GM21381 (cell line): ENCODE measurements at regions not wholly inside any gene's neighbourhood (a gene's known extent, or its start where the extent isn't known, plus 50 kb on each side); places are given as distances from the start of the nearest gene placed in this dataset.
"Not testable (repeated sequence)": the region's sequence is repeated elsewhere in the genome, so short reads cannot be mapped to it uniquely, and the experiment has no call there.

Experiments
- ATAC-seq: cut with Tn5 transposase; IDR thresholded peaks from one replicate; pipeline ENCODE4 v1.9.1; 2021; ENCODE audit warnings: mild to moderate bottlenecking, moderate library complexity; ENCODE audit not compliant: unreplicated experiment

GRCh38 chr2:111598944-111599343, 285.0 kb downstream of the ANAPC1 start:
- not testable (repeated sequence) for ATAC-seq

- not testable (repeated sequence) for ATAC-seq
These were observed 281.7 kb downstream of the ANAPC1 start for GRCh38 chr2:111602259-111602658.

GRCh38 chr2:111605798-111606197, 278.2 kb downstream of the ANAPC1 start:
- not testable (repeated sequence) for ATAC-seq

DNA sequence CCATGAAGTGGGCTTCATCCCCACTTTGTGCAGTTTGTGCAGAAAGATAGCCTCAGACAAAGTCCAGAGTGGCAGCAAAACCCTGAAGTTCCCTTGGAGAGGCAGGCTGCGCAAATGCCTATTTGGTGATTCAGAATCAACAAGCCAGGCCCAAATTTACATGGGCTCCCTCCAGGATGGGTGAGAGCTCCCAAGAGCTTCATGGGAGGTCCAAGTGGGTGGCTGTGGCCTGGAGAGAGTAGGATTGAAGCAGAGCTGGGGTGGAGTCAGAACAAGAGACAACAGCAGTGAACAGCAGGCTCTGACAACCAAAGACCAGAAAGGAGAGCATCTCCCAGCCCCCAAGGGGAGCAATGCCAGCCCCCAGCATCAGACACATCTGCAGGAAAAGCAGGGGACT, 277.4 kb downstream of the ANAPC1 start:
- ATAC-seq: not testable (repeated sequence)

GRCh38 chr2:111609146-111609844, 274.7 kb downstream of the ANAPC1 start:
- ATAC-seq: not testable (repeated sequence)

- not testable (repeated sequence) for ATAC-seq
These were observed 274.0 kb downstream of the ANAPC1 start for GRCh38 chr2:111610035-111610434.

- no peak for ATAC-seq
These were observed 267.3 kb downstream of the ANAPC1 start for GRCh38 chr2:111616651-111617218.

DNA sequence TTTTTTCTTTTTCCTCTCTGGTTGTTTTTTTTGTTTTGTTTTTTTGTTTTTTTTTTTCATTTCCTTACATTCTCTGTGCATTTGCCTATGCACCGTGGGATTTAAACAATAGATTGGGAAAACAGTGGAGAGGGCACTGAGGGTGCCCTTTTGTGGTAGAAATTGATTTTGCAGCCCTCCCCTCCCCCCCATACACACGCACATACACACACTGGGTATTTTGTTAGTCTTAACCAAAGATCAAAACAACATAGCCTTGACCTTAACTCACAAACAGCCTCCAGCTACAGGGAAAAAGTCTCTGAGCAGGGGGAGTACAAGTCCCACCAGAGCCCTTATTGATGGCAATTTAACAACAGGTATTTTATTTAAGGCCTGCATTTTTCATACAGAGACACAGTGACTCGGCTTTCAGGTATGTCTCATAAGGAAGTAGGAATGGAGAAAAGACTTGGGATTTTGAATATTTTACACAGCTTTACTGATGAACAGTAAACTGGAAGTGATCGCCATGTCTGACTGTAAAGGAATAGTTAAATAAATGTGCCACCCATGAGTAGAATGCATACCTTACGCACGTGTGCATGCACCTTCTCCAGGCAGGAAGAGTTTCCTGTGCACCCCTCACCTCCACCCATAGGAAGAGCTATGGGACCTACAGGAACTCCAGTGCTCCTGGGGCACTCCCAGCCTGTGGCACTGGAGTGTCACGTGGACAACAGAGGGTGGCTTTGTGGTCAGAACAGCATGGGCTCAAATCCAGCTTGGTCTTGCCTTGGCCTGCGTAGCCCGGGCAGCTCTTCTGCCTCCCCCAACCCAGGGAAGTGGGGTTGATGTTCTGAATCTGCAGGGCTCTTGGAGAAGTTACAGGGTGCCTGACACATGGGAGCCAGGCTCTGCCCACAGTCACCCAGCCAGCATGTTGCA, 266.4 kb downstream of the ANAPC1 start:
- ATAC-seq: no peak

GRCh38 chr2:111618226-111618977, 265.6 kb downstream of the ANAPC1 start:
- no peak for ATAC-seq

DNA sequence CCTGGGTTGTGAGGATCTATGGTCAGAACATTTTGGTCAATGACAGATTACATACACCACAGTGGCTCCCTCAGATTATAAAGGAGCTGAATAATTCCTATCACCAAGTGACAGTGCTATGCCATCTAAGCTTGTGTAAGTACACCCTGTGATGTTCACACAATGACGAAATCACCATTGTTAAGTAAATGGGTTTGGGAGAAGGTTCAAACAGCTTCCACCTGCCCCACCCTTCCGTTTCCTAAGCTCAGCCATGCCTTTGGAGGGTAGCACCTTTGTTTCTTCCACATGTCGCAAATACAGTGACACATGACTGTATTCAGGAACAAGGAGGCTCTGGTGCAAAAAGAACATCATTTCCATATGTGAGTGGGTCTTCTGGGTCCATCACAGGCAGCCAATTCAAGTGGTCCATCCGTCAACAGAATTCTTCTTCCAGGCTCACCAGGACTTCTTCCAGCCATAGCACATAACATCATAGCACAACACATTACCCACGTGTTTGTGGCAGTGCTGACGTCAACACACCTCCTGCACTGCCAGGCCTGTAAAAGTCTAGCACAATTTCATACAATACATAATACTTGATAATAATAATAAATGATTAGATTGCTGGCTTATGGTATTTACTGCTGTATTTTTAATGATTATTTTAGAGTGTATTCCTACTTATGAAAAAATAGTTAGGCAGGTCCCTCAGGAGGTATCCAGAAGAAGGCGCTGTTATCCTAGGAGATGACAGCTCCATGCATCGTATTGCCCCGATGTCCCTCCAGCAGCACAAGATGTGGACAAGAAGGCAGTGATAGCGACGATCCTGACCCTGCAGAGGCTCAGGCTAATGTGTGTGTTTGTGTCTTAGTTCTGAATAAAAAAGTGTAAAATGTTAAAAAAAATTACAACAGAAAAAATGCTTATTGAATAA, 264.8 kb downstream of the ANAPC1 start:
- ATAC-seq: no peak

DNA sequence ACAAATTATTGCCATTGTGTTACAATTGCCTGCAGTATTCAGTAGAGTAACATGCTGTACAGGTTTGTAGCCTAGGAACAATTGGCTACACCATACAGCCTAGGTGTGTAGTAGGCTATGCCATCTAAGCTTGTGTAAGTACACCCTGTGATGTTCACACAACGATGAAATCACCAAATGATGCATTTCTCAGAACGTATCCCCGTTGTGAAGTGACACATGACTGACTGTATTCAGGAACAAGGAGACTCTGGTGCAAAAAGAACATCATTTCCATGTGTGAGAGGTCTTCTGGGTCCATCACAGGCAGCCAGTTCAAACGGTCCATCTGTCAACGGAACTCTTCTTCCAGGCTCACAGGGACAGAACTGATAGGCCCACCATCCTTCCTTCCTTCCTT, 263.7 kb downstream of the ANAPC1 start:
- ATAC-seq: no peak

- no peak for ATAC-seq
These were observed 261.1 kb downstream of the ANAPC1 start for GRCh38 chr2:111622859-111623258.

- no peak for ATAC-seq
These were observed 260.6 kb downstream of the ANAPC1 start for GRCh38 chr2:111623380-111623779.

GRCh38 chr2:111624411-111625156, 259.4 kb downstream of the ANAPC1 start:
- no peak for ATAC-seq

- ATAC-seq: not testable (repeated sequence)
These were observed 258.8 kb downstream of the ANAPC1 start for GRCh38 chr2:111625157-111625537.

DNA sequence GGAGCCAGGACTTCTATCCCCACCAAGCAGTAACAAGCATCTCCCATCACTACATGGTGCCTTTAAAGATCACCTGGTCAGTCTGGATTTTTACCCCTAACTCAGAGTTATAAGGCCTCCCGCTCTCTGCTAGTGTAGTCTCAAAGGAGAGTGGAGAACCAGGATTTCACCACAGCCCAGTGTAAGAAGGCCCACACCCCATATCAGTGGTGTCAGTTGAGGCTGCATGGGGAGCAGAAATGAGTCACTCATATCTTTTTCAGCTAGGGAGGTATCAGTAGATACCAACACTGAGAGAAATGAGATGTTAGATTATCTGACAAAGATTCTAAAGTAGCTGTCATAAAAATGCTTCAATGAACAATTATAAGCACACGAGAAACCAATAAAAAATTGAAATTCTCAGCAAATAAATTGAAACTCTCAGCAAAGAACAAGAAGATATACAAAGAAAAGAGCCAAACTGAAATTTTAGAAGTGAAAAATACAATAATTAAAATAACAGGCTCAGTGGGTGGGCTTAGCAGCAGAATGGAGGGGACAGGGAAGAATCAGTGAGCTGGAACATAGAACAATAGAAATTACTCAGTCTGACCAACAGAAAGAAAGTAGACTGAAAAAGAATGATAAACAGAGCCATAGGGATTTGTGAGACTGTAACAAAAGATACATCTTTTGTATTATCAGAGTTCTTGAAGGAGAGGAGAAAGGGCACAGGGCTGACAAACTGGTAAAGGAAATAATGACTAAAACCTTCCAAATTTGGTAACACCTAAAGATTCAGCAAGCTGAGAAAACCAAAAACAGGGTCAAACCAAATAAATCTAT, 257.7 kb downstream of the ANAPC1 start:
- ATAC-seq: no peak

DNA sequence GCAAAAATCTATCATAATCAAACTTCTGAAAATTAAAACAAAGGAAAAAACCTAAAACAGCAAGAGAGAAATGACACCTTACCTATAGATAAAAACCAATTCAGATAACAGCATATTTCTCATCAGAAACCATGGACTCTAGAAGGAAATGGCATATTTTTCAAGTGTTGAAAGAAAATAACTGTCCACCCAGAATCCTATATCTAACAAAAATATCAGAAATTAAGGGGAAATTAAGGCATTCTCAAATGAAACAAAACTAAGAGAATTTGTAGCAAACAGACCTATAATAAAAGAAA, 257.2 kb downstream of the ANAPC1 start:
- no peak for ATAC-seq

- ATAC-seq: no peak
These were observed 256.7 kb downstream of the ANAPC1 start for GRCh38 chr2:111627256-111627655.

GRCh38 chr2:111628221-111628620, 255.8 kb downstream of the ANAPC1 start:
- ATAC-seq: no peak
